ENCODE measurements at regions not wholly inside any gene's neighbourhood (a gene's known extent, or its start where the extent isn't known, plus 50 kb on each side); places are given as distances from the start of the nearest gene placed in this dataset.

DNA sequence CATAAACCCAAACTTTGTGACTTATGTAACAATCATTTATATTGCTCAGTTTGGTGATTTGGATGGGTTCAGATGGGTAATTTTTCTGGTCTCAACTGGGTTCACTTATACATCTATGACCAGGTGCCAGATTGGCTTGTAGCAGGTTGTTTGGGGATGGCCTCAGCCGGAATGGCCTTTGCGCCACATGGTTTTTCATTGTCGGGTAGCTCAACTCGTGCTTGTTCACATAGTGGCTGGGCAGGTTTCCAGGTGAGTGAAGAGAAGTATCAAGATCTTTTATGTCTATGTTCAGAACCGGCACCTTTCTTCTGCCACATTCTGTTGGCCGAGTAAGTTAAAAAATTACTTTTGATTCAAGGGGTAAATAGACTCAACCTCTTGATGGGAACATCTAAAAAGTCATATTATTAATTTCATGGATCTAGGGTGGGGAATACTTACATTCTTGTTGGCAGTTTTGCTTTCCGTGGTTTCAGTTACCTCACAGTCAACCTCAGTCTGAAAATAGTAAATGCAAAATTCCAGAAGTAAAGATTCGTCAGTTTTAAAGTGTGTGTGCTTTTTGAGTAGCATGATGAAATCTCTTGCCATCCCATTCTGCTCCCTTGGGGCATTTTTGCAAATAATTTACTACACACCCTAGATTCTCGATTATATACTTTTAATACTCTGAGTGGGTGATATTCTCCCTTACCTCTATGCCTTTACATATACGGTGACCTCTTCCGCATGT is 745.7 kb upstream of the CCDC54 start:
- DNase-seq (ENCODE audit: extremely low read depth, low read depth), result no peak
- no peak for TF ChIP-seq CTCF (IDR thresholded peaks at IDR 0.05; ENCODE audit: low read depth, low read length, missing control alignments)

GRCh38 chr3:106635271-106635670 is 742.0 kb upstream of the CCDC54 start:
- H3K4me3 ChIP-seq (replicated peaks; ENCODE audit: low read depth, low read length), result no peak overlapping the region
- no peak for DNase-seq (ENCODE audit: extremely low read depth, low read depth)
- TF ChIP-seq CTCF (IDR thresholded peaks at IDR 0.05; ENCODE audit: low read depth, low read length, missing control alignments), result no peak

More for the DNA sequence above, 745.7 kb upstream of the CCDC54 start:
- no peak overlapping the region for H3K4me3 ChIP-seq (replicated peaks; ENCODE audit: low read depth, low read length)

DNA sequence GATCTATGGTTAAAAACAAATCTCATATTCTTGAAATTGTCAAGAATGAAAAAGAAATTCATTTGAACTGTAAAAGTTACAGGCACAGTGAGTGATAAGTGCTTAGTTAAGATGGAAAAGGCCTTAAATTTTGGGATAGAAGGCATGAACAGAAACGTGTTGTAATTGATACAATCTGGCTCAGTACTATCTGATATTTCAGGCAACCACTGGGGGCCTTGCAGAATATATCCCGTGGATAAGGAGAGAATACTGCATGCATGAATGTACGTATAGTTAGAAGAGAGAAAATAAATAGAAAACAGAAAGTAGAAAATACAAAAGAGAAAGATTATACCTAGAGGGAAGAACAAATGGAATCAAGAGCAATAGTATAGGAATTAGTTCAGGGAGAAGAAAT is 741.4 kb upstream of the CCDC54 start:
- no peak overlapping the region for H3K4me3 ChIP-seq (replicated peaks; ENCODE audit: low read depth, low read length)
- TF ChIP-seq CTCF (IDR thresholded peaks at IDR 0.05; ENCODE audit: low read depth, low read length, missing control alignments), result no peak
- DNase-seq (ENCODE audit: extremely low read depth, low read depth), result no peak

DNA sequence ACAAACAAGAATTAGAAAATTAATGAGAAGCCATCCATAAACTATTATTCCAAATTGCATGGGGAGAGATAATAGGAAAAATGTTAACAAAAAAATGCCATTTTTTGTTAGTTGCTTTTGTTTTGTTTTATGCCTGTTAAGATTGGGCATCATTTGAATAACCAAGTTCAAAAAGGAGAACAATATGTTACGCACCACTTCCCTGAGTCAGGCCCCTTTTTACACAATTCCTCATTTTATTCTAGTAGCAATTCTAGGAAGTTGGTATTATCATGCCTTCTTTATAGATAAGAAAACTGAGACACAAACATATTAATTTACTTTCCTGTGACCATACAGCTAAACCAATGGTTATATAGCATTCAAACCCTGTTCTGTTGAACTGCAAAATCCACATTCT is 736.9 kb upstream of the CCDC54 start:
- no peak for DNase-seq (ENCODE audit: extremely low read depth, low read depth)
- no peak overlapping the region for H3K4me3 ChIP-seq (replicated peaks; ENCODE audit: low read depth, low read length)
- TF ChIP-seq CTCF (IDR thresholded peaks at IDR 0.05; ENCODE audit: low read depth, low read length, missing control alignments), result no peak

DNA sequence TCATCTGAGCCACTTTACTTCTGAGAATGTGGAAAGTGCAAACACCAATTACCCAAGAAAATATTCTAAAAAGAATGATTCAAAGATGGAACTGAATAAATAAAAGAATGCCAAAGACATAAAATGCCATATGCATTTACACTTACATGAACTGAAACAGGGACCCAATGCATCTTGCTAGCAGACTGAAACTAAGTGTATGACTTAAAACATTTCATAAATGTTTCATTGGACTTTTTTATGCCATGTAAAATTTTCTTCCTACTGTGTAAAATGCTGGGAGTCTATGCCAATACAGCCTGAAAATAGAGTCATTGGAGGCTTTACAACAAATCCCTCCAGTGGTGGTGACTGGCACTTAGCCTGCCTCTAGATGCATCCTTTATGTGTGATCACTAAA is 735.1 kb upstream of the CCDC54 start:
- no peak overlapping the region for H3K4me3 ChIP-seq (replicated peaks; ENCODE audit: low read depth, low read length)
- no peak for TF ChIP-seq CTCF (IDR thresholded peaks at IDR 0.05; ENCODE audit: low read depth, low read length, missing control alignments)
- DNase-seq (ENCODE audit: extremely low read depth, low read depth), result no peak

DNA sequence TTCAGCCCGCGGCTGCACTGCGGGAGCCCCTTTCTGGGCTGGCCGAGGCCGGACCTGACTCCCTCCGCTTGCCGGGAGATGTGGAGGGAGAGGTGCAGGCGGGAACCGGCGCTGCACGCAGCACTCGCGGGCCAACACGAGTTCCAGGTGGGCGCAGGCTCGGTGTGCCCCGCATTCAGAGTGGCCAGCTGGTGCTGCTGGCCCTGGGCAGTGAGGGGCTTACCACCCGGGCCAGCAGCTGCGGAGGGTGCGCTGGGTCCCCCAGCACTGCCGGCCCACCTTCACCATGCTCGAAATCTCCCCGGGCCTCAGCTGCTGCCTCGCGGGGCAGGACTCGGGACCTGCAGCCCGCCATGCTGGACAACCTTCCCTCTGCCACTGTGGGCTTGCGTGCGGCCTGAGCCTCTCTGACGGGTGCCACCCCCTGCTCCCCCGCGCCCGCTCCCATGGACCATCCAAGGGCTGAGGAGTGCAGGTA is 733.5 kb upstream of the CCDC54 start:
- no peak for TF ChIP-seq CTCF (IDR thresholded peaks at IDR 0.05; ENCODE audit: low read depth, low read length, missing control alignments)
- no peak overlapping the region for H3K4me3 ChIP-seq (replicated peaks; ENCODE audit: low read depth, low read length)
- no peak for DNase-seq (ENCODE audit: extremely low read depth, low read depth)

Measured in HFF-Myc (cell line).